Heart right ventricle (tissue), 16 donors: ENCODE measurements at regions not wholly inside any gene's neighbourhood (a gene's known extent, or its start where the extent isn't known, plus 50 kb on each side); places are given as distances from the start of the nearest gene placed in this dataset.

Experiments
- ATAC-seq, 8 donors: fragments of 200-7000 bp; cut with Tn5 transposase; one replicate each; pipeline ENCODE4 v1.9.1; 2020; ENCODE audit warnings: mild to moderate bottlenecking in 8 of 8, moderate library complexity in 8 of 8, moderate number of reproducible peaks in 1 of 8
- DNase-seq, 2 donors: peaks; one replicate each; pipeline ENCODE4 v3.0.0-alpha.2; 2020
- H3K27ac ChIP-seq, 10 donors: fragments of 200-600 bp; sonication (generic) in 2 of 10; one replicate each; pipeline versions ENCODE4 v1.5.0 to v1.8.0; 2020 to 2022; ENCODE audit warnings: mild to moderate bottlenecking in 3 of 10
- H3K27me3 ChIP-seq, 7 donors: fragments of 200-600 bp; one replicate each; pipeline ENCODE4 v1.8.0; 2021 to 2022; ENCODE audit warnings: mild to moderate bottlenecking in 2 of 7
- H3K36me3 ChIP-seq, 9 donors: fragments of 200-600 bp; sonication (generic) in 1 of 9; one replicate each; pipeline versions ENCODE4 v1.5.0 to v1.8.0; 2020 to 2022; ENCODE audit warnings: mild to moderate bottlenecking in 2 of 9
- H3K4me1 ChIP-seq, 9 donors: fragments of 200-600 bp; sonication (generic) in 1 of 9; one replicate each; pipeline versions ENCODE4 v1.5.0 to v1.8.0; 2020 to 2022; ENCODE audit warnings: mild to moderate bottlenecking in 4 of 9
- H3K4me3 ChIP-seq, 10 donors: fragments of 200-600 bp; sonication (generic) in 2 of 10; one replicate each; pipeline versions ENCODE4 v1.5.0 to v1.8.0; 2020 to 2022; ENCODE audit warnings: mild to moderate bottlenecking in 7 of 10, moderate library complexity in 2 of 10
- H3K9me3 ChIP-seq, 11 donors: fragments of 200-600 bp in 10 of 11; sonication (generic) in 2 of 11; one replicate each; pipeline versions ENCODE4 v1.5.0 to v1.8.0; 2013 to 2022; ENCODE audit warnings: mild to moderate bottlenecking in 2 of 11, control low read depth in 1 of 11, moderate library complexity in 1 of 11
- CTCF ChIP-seq, 9 donors: fragments of 200-600 bp; sonication (generic) in 2 of 9; IDR thresholded peaks; one replicate each; pipeline versions ENCODE4 v1.5.0 to v1.8.0; 2021 to 2022; ENCODE audit warnings: antibody characterized with exemption in 9 of 9, mild to moderate bottlenecking in 5 of 9, moderate library complexity in 1 of 9
- WGBS, 2 donors: extraction: QIAGEN DNeasy Blood & Tissue Kit; methylation state at CpG; one replicate each; pipeline ENCODE4 v1.1.7; 2013; ENCODE audit warnings: inconsistent platforms in 1 of 2; 5-methylcytosine and 5-hydroxymethylcytosine counted together
- intact Hi-C, 10 donors: fragments of 100-400 bp; cut with DNase I; formaldehyde crosslinking; loops; one replicate each; pipeline versions ENCODE4 v1.11.1 to v1.14.2; 2022
- donor health status: Arrhythmogenic right ventricular cardiomyopathy.
- donor health status: ischemic (EF 13 %, LVEDD 7.1; RV severe dilation, severe dysfunction).
- donor health status: healthy with polysubstance abuse.
- donor health status: DM: no; HTN: yes; CAD: no.
- donor health status: DM: no; HTN: no; CAD: no.
- donor health status: ischemic (EF 25% LVEDD 6.9; RV normal size, moderate dysfunction).
- donor health status: ischemic (EF 25% LVEDD 5.7; RV mildly dilated, moderate dysfunction).
- donor health status: healthy.
- donor health status: DM: yes; HTN: yes; CAD: no.
- donor health status: Ischemic cardiomyopathy.
- donor health status: ischemic (EF 35%, LVEDD 5.7; RV mildly dilated, moderate dysfunction).
- donor health status: nonischemic (EF 11% LVEDD 7.7; RV severe dilation, severe dysfunction).
- donor health status: DM: yes; HTN: yes; CAD: no.
- donor health status: PGD.
- donor health status: ischemic (EF 29% LVEDD 5.4; RV normal size, mild dysfunction).
- donor health status: nonischemic (EF 23%, LVEDD 6.1; RV moderate dilation, normal function).

- H3K9me3 ChIP-seq: no peaks in the 10 kb centered on the region
- no peak overlapping the region for H3K27ac ChIP-seq
- WGBS, 2 donors: 15 to 18% methylated on average over 1 of the region's 1 CpG
- H3K27me3 ChIP-seq: peaks cover 0 to 18% (median 0%) of the 10 kb centered on the region in 7 donors
- DNase-seq (no peak), ATAC-seq (no peak)
- intact Hi-C loops: loop anchor here in 3 of 10 donors (10.0 kb wide), 3 partner anchors 395 to 1495 kb away; no protein-coding TSS in a partner anchor
- no peak overlapping the region for H3K4me3 ChIP-seq
- H3K36me3 ChIP-seq: no peaks in the 10 kb centered on the region
- no peaks in the 10 kb centered on the region for H3K4me1 ChIP-seq
- TF ChIP-seq CTCF (IDR thresholded peaks at IDR 0.05): no peak
Observed at GRCh38 chr1:98460136-98460535, 201.4 kb upstream of the SNX7 start.

GRCh38 chr1:98459486-98459870, 202.0 kb upstream of the SNX7 start:
- H3K4me1 ChIP-seq: no peaks in the 10 kb centered on the region
- no peak overlapping the region for H3K4me3 ChIP-seq
- H3K9me3 ChIP-seq: no peaks in the 10 kb centered on the region
- intact Hi-C loops: no loop called here
- H3K27ac ChIP-seq: no peak overlapping the region
- WGBS, 2 donors: 92 to 94% methylated on average over 2 of the region's 2 CpGs
- DNase-seq: no peak
- no peak for TF ChIP-seq CTCF (IDR thresholded peaks at IDR 0.05)
- H3K36me3 ChIP-seq: no peaks in the 10 kb centered on the region
- H3K27me3 ChIP-seq: peaks cover 0 to 21% (median 0%) of the 10 kb centered on the region in 7 donors
- no peak for ATAC-seq

- H3K4me3 ChIP-seq: no peak overlapping the region
- H3K27me3 ChIP-seq: peaks cover 0 to 24% (median 0%) of the 10 kb centered on the region in 7 donors
- no peak for TF ChIP-seq CTCF (IDR thresholded peaks at IDR 0.05)
- ATAC-seq (no peak), DNase-seq (no peak)
- intact Hi-C loops: no loop called here
- no peaks in the 10 kb centered on the region for H3K4me1 ChIP-seq
- 35 to 46% methylated on average over 8 of the region's 8 CpGs for WGBS, 2 donors
- no peaks in the 10 kb centered on the region for H3K36me3 ChIP-seq
- no peak overlapping the region for H3K27ac ChIP-seq
- H3K9me3 ChIP-seq: no peaks in the 10 kb centered on the region
Observed at GRCh38 chr1:98458511-98459485, 202.7 kb upstream of the SNX7 start.

- ATAC-seq: no peak
- H3K4me1 ChIP-seq: no peaks in the 10 kb centered on the region
- no peak overlapping the region for H3K27ac ChIP-seq
- intact Hi-C loops: no loop called here
- H3K36me3 ChIP-seq: no peaks in the 10 kb centered on the region
- H3K4me3 ChIP-seq: no peak overlapping the region
- 86 to 91% methylated on average over 4 of the region's 4 CpGs for WGBS, 2 donors
- no peak for DNase-seq
- H3K9me3 ChIP-seq: no peaks in the 10 kb centered on the region
- peaks cover 0 to 24% (median 0%) of the 10 kb centered on the region in 7 donors for H3K27me3 ChIP-seq
- no peak for TF ChIP-seq CTCF (IDR thresholded peaks at IDR 0.05)
Observed at GRCh38 chr1:98457248-98457647, 204.3 kb upstream of the SNX7 start.
